IMR-90 (cell line): ENCODE measurements at regions not wholly inside any gene's neighbourhood (a gene's known extent, or its start where the extent isn't known, plus 50 kb on each side); places are given as distances from the start of the nearest gene placed in this dataset.

ENCODE experiments used
- CEBPB ChIP-seq: IDR thresholded peaks from 2 replicates; pipeline ENCODE4 v1.6.1; 2012; ENCODE audit warnings: low read depth, low read length, improper control_type of control experiment
- CTCF ChIP-seq: conservative IDR thresholded peaks from 2 replicates; pipeline ENCODE4 v1.5.1; 2012; ENCODE audit warnings: mild to moderate bottlenecking, low read depth, low read length, improper control_type of control experiment
- POLR2A ChIP-seq: IDR thresholded peaks from 2 replicates; pipeline ENCODE4 v1.6.1; 2012; ENCODE audit warnings: mild to moderate bottlenecking, low read depth, low read length
- RCOR1 ChIP-seq: IDR thresholded peaks from 2 replicates; pipeline ENCODE4 v1.6.1; 2012; ENCODE audit warnings: mild to moderate bottlenecking, low read length, improper control_type of control experiment; ENCODE audit not compliant: insufficient replicate concordance
- RFX5 ChIP-seq: IDR thresholded peaks from 2 replicates; pipeline ENCODE4 v1.8.0; 2012; ENCODE audit warnings: low read depth, mild to moderate bottlenecking, low read length, moderate library complexity
- SMC3 ChIP-seq: fragments of 150-350 bp; IDR thresholded peaks from 2 replicates; pipeline ENCODE4 v1.6.1; 2016; ENCODE audit warnings: low read depth, mild to moderate bottlenecking, antibody characterized with exemption, low read length, moderate library complexity

- no peak for TF ChIP-seq CTCF
- TF ChIP-seq SMC3 = no peak
- no peak for TF ChIP-seq CEBPB
- TF ChIP-seq RCOR1 = no peak
- no peak for TF ChIP-seq POLR2A
- TF ChIP-seq RFX5 = no peak
Measured at GRCh38 chr20:4411744-4412143, 162.7 kb upstream of the ADRA1D start.
